Stimulated activated CD4-positive, alpha-beta T cell treated with anti-CD3 and anti-CD28 coated beads, Interleukin-4, amount 100 ng/mL, for 1 hour (primary cell): ENCODE measurements at regions not wholly inside any gene's neighbourhood (a gene's known extent, or its start where the extent isn't known, plus 50 kb on each side); places are given as distances from the start of the nearest gene placed in this dataset.
"Not testable (repeated sequence)": the region's sequence is repeated elsewhere in the genome, so short reads cannot be mapped to it uniquely, and the experiment has no call there.

ENCODE experiments used
- DNase-seq: peaks from one replicate; pipeline ENCODE4 v3.0.0-alpha.2; 2020

DNA sequence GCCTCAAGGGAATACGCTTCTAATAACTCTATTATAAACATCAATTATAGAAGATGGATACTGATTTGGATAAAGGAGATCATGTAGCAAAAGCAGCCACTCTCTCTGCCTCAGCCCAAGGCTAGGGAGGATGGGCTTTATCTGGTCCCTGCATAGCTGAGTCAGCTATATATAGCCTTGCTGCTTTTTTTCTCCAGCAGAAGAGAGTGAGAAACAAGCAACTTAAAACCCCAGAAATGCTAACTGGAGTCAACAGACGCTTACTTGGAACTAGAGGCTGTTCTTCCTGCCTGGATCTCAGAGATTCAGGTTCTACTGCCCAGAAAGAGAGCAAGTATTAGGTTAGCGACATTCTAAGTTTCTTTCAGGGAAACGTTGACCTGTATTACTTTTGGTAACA is 426.7 kb upstream of the KLHL29 start:
- no peak for DNase-seq

DNA sequence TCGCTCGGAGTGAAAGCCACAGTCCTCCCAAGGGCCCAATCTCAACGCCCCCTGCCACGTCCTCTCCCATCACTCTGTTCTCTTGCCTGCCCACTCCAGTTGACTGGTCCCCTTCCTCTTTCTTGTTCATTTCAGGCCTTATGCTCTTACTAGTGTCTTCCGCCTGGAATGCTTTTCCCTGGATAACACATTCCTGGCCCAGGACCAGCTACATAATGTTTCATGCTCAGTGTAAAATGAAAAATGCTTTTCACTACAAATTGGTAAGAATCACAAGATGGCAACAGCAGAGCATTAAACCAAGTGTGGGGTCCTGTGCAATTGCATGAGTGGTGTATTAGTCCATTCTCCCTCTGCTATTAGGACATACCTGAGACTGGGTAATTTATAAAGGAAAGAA is 417.2 kb upstream of the KLHL29 start:
- no peak for DNase-seq

DNA sequence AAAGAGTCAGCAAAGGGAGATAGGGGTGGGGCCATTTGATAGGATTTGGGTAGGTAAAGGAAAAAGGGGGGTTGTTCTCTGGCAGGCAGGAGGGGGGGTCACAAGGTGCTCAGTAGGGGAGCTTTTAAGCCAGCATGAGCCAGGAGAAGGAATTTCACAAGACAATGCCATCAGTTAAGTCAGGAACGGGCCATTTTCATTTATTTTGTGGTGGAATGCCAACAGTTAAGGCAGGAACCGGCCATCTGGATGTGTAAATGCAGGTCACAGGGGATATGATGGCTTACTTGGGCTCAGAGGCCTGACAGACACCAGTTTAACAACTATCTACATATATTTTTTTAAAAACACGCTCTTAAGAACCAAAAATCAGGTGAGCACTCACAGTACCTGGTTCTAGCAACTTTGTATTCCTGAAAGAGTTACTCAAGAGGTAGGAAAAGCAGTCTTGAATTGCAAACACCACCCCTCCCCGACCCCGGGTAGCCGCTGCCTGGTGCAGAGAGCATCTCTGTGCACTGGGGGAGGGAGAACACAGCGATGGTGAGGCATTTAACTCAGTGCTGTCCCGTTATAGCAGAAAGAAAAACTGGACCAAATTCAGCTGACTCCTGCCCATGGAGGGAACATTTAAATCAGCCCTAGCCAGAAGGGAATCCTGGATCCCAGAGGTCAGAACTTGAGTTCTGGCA is 414.5 kb upstream of the KLHL29 start:
- no peak for DNase-seq

DNA sequence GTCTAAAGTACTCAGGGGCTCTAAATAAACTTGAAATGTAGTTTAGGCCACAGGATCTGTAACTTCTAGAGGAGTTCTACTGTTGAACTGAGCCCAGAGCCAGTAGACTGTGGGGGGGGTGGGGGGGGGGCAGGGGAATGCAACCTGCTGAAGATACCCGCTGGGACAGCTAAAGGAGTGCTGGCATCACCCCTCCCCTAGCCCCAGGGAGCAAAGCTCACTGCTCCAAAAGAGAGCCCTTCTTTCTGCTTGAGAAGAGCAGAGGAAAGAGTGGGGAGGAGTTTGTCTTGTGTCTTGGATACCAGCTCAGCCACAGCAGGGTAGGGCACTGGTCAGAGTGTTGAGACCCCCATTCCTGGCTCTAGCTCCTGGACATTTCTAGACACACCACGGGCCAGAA is 414.0 kb upstream of the KLHL29 start:
- no peak for DNase-seq

DNA sequence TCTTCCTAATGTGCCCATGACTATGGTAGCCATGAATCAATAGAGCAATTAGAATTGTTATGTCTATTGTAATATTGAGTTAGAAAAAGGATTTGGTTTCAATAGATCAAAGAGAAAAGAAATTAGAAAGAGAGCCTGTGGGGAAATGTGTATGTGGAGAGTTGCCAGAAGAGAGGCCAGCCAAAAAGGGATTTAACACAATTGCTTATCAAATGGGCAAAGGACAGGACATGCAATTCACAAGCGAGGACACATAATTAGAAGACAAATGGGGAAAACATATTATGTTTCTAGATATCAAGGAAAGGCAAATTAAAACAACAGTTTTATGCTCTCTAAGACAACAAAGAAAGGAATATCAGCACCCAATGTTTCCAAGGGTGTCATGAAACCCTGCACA is 403.2 kb upstream of the KLHL29 start:
- no peak for DNase-seq

DNA sequence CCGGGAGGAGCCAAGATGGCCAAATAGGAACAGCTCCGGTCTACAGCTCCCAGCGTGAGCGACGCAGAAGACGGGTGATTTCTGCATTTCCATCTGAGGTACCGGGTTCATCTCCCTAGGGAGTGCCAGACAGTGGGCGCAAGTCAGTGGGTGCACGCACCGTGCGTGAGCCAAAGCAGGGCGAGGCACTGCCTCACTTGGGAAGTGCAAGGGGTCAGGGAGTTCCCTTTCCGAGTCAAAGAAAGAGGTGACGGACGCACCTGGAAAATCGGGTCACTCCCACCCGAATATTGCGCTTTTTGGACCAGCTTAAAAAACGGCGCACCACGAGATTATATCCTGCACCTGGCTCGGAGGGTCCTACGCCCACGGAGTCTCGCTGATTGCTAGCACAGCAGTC is 400.8 kb upstream of the KLHL29 start:
- DNase-seq: not testable (repeated sequence)

DNA sequence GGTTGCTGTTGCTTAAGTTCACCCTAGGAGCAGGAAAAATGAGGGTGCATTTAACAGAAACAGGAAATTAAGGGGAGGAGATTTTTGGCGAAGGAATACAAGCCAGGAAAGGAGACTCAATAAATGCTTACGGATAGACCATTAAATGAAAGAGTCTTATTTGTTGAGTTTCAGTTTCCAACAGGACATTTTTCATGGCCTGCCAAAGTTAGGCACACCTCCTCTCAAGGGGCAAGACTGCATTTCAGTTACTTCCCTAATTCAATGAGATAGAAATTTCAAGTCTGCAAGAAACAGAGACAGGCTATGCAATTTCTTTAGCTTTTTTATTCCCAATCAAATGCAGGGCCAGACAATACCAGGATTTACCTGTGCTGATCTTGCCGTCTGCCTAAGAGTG is 394.7 kb upstream of the KLHL29 start:
- DNase-seq: no peak

DNA sequence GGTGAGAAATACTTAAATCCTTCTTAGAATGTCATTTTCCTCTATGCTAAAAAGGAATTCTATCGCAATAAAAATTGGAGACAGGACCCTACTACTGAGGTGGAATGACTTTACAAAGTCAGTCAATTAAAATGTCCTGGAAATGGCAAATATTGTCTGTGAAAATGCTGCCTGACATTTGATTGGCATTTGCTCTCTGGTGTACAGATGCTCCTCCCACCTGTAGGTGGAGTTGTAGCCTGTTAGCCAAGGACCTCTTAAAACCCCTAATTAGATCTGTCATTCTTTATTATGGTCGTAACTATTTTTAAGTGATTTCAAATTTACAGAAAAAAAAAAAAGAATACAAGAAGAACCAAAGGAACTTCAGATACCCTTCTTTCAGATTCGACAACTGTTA is 393.1 kb upstream of the KLHL29 start:
- no peak for DNase-seq

DNA sequence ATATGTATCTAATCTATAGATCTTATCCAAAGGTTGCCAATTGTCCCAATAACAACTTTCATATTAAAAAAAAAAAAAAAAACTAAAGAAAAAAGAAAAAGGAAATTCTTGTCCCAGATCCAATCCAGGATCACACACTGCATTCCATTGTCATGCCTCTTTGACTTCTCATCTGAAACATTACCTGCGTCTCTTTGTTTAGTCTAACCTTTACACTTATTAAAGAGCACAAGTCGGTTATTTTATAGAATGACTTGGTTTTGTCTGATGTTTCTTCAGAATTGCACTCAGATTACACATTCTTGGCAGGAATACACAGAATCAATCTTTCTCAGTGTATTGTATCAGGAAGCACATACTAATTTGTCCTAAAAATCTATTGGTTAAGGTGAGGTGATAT is 392.5 kb upstream of the KLHL29 start:
- no peak for DNase-seq

DNA sequence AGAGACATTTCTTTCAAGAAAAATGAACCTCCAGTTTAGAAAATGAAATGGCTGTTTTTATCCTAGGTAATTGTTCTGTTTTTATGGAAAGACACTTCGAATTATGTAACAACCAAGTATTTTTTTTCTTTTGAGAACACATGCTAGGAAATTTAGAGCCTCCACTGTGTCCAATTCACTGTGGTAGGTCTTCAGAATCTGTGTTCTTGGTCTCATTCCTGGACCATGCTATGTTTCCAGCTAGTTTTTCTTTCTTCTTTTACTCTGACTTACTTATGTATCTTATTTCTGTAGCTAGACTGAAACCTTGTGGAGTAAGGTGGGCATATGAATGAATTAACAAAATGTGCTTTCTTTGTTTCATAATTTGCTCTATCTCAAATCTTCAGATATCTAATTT is 391.7 kb upstream of the KLHL29 start:
- DNase-seq: no peak

DNA sequence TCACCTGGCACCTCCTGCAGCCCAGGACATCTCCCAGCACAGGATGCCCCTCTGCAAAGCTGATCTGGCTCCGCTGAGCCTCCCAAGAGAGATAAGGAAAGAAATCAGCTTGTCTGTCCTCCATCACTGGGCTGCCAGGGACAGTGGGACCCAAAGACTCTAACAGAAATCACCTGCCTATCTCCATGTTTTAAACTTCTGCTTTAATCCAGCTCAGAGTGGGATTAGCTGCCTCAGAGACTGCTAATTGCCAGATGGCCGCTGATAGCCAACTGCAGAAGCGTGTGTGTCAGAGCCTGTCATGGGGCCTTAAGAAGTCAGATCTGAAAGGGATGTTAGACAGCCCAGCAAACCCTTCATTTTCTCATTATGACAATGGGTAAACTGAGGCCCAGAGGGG is 389.4 kb upstream of the KLHL29 start:
- no peak for DNase-seq

DNA sequence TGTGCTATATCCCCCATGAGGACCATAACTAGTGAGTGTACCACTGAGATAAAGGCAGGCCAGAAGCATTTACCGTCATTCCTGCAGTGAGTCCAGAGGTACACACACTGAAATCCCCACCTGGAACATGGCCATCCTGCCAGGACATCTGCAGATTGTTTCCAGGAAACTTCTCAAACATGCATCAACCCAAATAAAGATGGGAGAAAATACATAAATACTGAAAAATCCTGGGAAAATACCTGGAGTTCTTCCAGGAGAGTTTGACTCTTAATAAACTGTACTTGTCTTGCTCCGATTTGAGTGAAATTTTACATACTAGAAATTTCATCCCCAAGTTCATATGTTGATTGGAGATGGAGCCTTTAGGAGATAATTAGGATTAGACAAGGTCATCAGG is 388.1 kb upstream of the KLHL29 start:
- no peak for DNase-seq

DNA sequence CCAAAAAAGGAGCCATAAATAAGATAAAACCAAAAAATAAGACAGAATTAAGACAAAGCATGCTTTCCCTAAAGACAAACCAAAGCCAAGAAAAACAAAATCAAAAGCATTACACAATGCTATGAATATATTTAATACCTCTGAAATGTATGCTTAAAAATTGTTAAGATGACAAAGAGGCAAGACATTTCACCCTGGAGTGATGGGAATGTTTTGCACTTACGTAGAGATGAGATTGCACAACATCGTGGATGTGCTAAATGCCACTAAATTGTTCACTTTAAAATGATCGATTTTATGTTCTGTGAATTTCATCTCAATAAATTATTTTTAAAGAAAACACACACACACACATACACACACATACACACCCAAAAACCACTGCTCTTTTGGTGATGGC is 386.6 kb upstream of the KLHL29 start:
- DNase-seq: no peak

DNA sequence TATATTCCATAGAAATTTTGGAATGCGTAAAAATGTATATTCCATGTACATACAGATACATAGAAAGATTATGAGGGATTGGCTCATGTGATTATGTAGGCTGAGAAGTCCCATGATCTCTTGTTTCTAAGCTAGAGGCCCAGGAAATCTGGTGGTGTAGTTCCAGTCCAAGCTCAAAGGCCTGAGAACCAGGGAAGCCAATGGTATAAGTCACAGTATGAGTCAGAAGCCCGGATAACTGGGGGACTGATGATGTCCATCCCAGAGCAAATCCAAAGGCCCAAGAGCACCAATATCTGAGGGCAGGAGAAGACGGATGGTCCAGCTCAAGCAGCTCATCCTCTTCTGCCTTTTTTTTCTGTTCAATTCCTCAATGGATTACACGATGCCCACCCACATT is 385.0 kb upstream of the KLHL29 start:
- DNase-seq: no peak

DNA sequence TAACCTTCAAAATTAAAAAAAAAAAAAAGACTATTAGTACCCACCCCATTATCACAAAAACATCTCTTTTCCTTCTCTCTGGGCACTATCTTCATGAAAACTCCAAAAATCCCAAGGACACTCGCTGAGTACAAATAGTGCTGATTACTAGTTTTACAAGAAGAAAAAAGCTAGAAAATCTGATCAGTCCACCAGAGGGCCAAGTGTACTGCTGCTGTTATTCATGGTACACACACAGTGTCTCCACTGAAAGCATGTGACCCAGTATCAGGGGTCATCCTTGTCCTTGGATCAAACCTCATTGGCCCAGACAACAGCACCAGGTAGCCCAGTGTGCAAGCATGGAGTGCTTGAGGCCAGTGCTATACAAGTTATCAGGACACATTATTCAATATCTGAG is 382.7 kb upstream of the KLHL29 start:
- no peak for DNase-seq

DNA sequence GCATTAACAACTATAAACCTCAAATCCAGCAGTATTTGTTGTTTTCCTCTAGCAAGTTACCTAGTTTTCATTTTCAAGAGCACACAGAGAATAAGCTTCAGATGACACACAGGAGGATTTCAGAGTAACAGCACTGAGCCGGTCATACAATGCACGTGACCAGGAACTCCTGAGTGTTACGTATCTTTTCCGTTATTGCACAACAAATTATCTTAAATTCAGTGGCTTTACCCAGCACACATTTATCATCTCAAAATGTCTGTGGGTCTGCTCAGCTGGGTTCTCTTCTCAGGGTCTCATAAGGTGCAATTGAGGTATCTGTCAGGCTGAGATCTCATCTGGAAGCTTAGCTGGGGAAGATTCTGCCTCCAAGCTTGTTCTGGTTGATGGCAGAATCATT is 379.5 kb upstream of the KLHL29 start:
- no peak for DNase-seq

DNA sequence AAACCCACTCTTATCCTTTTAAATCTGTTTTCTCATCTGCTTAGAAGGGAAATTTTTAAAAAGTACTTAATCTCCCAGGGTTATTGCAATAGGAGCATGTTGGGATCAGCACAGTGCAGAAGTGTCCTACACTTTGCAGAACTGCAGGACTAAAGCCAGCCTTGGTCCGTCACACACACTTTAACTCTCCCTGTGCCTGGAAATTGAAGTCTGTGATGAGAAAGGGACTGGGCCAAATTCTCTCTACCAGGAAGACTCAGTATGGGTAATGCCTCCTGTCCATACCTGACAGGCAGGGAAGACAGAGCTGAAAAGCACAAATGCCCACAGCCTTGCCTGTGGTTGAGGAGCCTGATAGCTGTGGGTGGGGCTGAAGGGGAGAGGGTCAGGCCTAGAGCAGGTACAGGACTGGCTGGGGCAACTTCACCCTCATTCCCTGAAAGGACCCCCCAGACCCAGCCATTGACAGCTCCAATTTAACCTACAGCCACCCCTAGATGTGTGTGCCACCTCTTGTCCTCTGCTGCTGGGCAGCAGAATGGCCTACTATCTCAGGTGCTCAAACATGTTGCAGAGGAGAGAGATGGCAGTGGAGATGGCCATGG is 377.2 kb upstream of the KLHL29 start:
- no peak for DNase-seq

DNA sequence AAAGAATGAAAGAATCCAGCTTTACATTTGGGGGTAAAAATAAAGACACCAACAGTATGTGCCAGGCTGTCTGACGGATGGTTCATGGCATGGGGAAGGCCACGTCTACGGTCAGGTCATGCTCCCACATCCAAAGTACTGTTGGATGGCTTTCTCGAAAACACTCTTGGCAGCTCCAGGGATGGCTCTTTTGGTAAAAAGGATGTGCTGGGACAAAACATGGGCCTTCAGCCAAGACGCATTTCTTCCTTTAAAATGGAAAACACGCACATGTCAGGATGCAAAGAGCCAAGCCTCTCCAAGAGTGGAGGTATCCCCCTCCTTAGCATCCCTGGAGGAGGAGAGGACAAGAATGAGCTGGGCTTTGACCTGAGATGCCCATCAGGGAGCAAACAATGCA is 376.5 kb upstream of the KLHL29 start:
- DNase-seq: no peak

DNA sequence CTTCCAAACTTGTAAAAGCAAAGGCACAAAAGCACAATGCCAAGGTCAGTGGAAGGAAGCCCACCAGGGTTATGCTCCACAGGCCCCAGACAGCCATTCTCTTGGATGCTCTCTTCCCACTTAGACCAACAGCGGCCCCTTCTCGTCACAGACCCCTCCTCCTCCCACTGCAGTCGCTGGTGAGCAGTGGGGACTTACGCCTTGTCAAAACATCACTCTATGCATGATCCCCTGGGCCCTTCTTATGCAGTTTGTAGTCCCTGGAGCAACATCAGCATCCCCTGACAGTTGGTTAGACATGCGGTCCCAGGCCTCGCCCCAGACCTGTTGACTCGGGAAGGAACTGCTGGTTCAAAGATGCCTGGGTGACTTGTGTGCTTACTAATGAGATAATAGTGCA is 376.0 kb upstream of the KLHL29 start:
- DNase-seq: no peak

DNA sequence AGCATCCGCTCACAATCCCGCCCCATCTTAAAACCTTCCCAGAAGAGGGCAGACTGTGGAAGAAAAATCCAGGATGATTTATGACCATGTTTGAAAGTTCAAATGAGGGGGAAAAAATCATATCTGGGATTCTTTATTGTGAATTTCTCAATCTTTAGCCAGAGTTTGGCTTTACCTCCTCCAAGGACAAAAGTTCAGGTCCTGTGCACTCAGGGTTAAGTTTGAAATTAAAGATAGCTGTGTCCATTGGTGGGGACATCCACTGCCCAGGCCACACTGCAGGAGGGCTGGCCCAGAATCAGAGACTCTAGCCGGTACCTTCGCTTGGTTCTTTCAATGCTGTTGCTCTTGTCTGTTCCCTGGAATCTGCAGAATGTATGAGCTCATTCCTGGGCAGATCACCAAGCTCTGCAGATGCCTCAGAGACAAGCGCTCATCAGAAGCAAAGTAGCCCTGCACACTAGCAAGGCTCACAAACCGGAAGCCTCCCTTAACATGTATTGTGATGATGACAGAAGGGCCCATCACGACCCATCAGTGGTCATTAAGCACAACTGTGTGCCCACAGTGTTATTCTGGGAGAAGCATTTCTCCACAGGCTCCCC is 375.3 kb upstream of the KLHL29 start:
- no peak for DNase-seq

DNA sequence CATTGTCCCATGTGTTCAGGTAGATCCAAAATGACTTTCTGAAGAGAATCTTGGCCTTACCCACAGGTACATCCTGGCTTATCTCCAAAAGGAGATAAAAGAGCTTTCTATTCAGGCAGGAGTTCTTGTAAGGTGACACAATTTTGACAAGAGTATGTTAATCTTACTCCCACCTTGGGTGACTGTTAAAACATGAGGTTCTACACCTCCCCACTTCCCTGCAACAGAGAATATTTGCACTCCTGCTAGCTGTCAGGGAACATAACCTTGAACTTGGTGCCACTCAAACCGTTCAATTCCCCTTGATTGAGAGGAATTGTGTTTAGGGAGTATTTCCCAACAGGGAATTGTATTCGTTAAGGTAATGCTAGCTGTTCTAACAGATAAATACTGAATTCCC is 372.5 kb upstream of the KLHL29 start:
- DNase-seq: no peak

DNA sequence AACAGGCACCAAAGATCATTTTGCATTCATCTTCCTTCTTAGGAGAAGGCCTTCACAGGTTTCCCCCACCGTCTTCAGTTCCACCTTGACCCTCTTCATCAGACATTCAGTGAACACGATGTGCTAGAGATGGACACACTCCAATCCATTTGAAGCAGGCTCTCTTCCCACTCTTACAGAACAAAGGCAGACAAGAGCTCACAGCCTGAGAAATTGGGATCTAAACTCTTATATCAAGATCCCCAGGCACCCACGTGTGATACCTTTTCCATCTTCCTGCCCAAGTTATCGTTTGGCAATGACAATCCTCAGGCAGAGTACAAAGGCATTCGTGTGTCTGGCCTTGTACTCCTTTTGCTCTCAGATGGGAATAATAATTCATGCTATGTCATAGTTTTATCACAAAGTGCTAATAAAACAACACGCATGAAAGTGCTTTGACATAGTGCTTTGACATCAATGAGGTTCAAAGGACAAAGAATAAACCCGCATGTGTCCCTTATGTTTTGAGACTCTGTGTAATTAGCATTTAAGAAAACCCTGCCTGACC is 369.3 kb upstream of the KLHL29 start:
- DNase-seq: no peak

DNA sequence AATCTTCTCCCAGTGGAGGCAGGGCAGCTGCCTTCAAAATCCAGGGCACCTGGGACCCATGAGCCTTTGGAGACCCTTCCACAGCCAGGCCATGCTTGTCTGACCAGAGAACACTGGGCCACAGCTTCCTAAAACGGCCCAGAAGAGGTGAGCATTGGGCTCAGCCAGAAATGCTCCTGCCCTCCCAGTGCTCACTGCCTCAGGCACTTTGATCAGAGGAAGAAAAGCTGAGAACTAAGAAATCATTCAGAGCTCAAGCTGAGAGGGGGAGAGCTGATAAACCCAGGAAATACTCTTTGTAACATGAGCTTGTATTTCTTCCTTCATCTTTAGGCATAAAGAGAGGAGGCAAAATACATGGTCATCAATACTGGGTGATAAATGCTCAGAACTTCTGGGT is 365.5 kb upstream of the KLHL29 start:
- no peak for DNase-seq

DNA sequence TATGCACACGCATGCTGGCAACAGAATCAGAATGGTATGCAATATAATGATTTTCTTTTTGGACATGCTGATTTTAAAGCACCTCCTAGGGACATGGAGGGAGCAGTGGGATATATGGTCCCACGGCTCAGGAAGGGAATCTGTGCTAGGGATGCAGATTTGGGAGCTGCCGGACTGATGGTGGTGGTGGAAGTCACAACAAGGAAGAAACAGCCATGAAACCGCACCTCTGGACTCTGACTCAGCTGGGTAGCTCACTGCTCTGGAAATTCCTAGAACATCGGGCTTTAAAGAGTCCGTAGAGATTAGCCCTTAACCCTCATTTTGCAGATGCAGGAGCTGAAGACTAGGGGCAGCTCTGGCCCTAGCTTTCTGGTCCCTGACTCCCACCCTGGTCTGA is 364.3 kb upstream of the KLHL29 start:
- DNase-seq: no peak
